ENCODE measurements at regions not wholly inside any gene's neighbourhood (a gene's known extent, or its start where the extent isn't known, plus 50 kb on each side); places are given as distances from the start of the nearest gene placed in this dataset.
"Not testable (repeated sequence)": the region's sequence is repeated elsewhere in the genome, so short reads cannot be mapped to it uniquely, and the experiment has no call there.

DNA sequence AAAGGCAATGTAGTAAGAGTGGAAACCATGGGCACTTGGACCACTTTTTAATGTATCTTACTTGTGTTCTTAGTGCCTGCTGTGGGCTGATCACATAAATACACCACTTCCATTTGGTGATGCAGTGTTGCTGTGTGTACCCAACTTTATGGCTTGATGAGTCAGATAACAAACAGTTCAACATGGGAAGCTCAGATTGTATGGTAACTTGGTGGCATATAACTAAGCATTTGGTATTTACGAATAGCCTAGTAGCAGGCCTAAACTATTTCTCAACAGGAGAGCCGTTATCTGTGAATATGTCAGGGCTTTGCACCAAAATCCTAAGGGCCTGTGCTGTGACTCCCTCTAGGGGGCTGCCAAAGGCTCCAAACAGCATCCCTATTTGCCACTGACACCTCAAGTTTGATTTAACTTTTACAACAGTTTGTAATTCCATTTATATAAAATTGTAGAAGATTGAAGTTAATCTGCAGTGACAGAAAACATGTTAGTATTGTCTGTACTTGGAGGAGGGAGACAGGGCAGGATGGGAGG, 640.4 kb upstream of the CADM2 start:
- intact Hi-C loops (cut with DNase I): no loop called here
- H3K4me1 ChIP-seq: no peaks in the 10 kb centered on the region
- H3K27ac ChIP-seq: no peak overlapping the region
- ATAC-seq (no peak), DNase-seq (no peak)
- no peak overlapping the region for H3K4me3 ChIP-seq
- TF ChIP-seq, protein P1, sequence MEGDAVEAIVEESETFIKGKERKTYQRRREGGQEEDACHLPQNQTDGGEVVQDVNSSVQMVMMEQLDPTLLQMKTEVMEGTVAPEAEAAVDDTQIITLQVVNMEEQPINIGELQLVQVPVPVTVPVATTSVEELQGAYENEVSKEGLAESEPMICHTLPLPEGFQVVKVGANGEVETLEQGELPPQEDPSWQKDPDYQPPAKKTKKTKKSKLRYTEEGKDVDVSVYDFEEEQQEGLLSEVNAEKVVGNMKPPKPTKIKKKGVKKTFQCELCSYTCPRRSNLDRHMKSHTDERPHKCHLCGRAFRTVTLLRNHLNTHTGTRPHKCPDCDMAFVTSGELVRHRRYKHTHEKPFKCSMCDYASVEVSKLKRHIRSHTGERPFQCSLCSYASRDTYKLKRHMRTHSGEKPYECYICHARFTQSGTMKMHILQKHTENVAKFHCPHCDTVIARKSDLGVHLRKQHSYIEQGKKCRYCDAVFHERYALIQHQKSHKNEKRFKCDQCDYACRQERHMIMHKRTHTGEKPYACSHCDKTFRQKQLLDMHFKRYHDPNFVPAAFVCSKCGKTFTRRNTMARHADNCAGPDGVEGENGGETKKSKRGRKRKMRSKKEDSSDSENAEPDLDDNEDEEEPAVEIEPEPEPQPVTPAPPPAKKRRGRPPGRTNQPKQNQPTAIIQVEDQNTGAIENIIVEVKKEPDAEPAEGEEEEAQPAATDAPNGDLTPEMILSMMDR (IDR thresholded peaks at IDR 0.05): no peak
- H3K27me3 ChIP-seq: no peaks in the 10 kb centered on the region
- H3K9me3 ChIP-seq: no peaks in the 10 kb centered on the region
- no peaks in the 10 kb centered on the region for H3K36me3 ChIP-seq

DNA sequence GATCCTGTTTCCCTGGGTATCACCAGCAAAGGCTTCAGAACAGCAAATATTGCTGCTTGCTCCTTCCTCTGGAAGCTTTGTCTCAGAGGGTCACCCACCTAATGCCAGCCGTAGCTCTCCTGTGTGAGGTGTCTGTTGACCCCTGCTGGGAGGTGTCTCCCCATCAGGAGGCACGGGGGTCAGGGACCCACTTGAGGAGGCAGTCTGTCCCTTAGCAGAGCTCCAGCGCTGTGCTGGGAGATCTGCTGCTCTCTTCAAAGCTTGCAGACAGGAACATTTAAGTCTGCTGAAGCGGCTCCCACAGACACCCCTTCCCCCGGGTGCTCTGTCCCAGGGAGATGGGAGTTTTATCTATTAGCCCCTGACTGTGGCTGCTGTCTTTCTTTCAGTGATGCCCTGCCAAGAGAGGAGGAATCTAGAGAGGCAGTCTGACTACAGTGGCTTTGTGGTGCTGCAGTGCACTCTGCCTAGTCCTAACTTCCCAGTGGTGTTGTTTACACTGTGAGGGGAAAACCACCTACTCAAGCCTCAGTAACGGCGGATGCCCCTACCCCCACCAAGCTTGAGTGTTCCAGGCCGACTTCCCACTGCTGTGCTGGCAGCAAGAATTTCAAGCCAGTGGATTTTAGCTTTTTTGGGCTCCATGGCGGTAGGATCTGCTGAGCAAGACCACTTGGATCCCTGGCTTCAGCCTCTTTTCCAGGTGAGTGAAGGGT, 593.1 kb upstream of the CADM2 start:
- ATAC-seq; H3K36me3 ChIP-seq; H3K4me3 ChIP-seq; H3K27ac ChIP-seq; intact Hi-C loops (cut with DNase I); H3K4me1 ChIP-seq; H3K27me3 ChIP-seq: not testable (repeated sequence)
- DNase-seq: peak in 1 of 4 donors; percentile 28
- H3K9me3 ChIP-seq: peaks cover 7 to 27% of the 10 kb centered on the region in 2 donors

Measured in left lung (tissue), 4 donors.